SK-N-SH (cell line): ENCODE measurements at regions not wholly inside any gene's neighbourhood (a gene's known extent, or its start where the extent isn't known, plus 50 kb on each side); places are given as distances from the start of the nearest gene placed in this dataset.

Experiments used
- CTCF ChIP-seq: fragments of 200-600 bp; sonication (generic); IDR thresholded peaks from 2 replicates; pipeline ENCODE4 v1.6.1; 2017; ENCODE audit warnings: antibody characterized with exemption, mild to moderate bottlenecking, moderate library complexity
- ELF1 ChIP-seq: IDR thresholded peaks from 2 replicates; pipeline ENCODE4 v1.4.0; 2012
- EP300 ChIP-seq, 2 experiments: IDR thresholded peaks; 2 replicates each; pipeline versions ENCODE4 v1.4.0 to v1.6.1; 2012; ENCODE audit warnings: borderline replicate concordance in 1 of 2, low read depth in 1 of 2, low read length in 1 of 2
- GABPA ChIP-seq: IDR thresholded peaks from 2 replicates; pipeline ENCODE4 v1.4.0; 2012; ENCODE audit warnings: low read depth, mild to moderate bottlenecking
- MAX ChIP-seq: IDR thresholded peaks from 2 replicates; pipeline ENCODE4 v1.4.0; 2012; ENCODE audit warnings: low read depth
- SMC3 ChIP-seq: IDR thresholded peaks from 2 replicates; pipeline ENCODE4 v1.6.1; 2012; ENCODE audit warnings: low read depth, low read length, improper control_type of control experiment

GRCh38 chr9:120187758-120188157, 392.2 kb downstream of the CDK5RAP2 start:
- TF ChIP-seq GABPA (no peak), MAX (no peak), CTCF (no peak), SMC3 (no peak), ELF1 (no peak), EP300 (IDR thresholded peaks at IDR 0.05; ENCODE audit: borderline replicate concordance in 1 of 2, low read depth in 1 of 2, low read length in 1 of 2) (no peak)
